ENCODE measurements at regions not wholly inside any gene's neighbourhood (a gene's known extent, or its start where the extent isn't known, plus 50 kb on each side); places are given as distances from the start of the nearest gene placed in this dataset.

GRCh38 chr6:101086473-101086872 is 205.3 kb upstream of the ASCC3 start:
- H3K9ac ChIP-seq (ENCODE audit: low read length), result no peak overlapping the region
- H3K9me2 ChIP-seq (ENCODE audit: insufficient read depth), result no peaks in the 10 kb centered on the region
- no peak overlapping the region for H2AFZ ChIP-seq (ENCODE audit: low read depth, low read length, poor library complexity, severe bottlenecking)
- H3K4me2 ChIP-seq (ENCODE audit: low read length), result no peak overlapping the region
- DNase-seq (ENCODE audit: low read depth, low spot score) (no peak), ATAC-seq (no peak)
- no peaks in the 10 kb centered on the region for H3K27me3 ChIP-seq (ENCODE audit: insufficient read depth, low read length)
- ChIA-PET RAD21 (ENCODE audit: low non-redundant PET in 1 of 2, low total read pairs in 2 of 2, uncharacterized antibody in 2 of 2, unreplicated experiment in 2 of 2) (no interaction called here), POLR2A (no interaction called here), CTCF (no interaction called here)
- TF ChIP-seq ZFX (IDR thresholded peaks at IDR 0.05), result no peak
- no peak for TF ChIP-seq REST (IDR thresholded peaks at IDR 0.05; ENCODE audit: low read depth)
- TF ChIP-seq JUND (IDR thresholded peaks at IDR 0.05), result no peak
- no peak for TF ChIP-seq ATF3 (IDR thresholded peaks at IDR 0.05)
- TF ChIP-seq FOSL1 (IDR thresholded peaks at IDR 0.05; ENCODE audit: low read depth), result no peak
- no peak for TF ChIP-seq ELF1 (IDR thresholded peaks at IDR 0.05; ENCODE audit: borderline replicate concordance, low read depth)
- no peak for TF ChIP-seq ZNF274 (IDR thresholded peaks at IDR 0.05; ENCODE audit: low read depth, low read length)
- TF ChIP-seq YY1 (IDR thresholded peaks at IDR 0.05; ENCODE audit: extremely low read depth, insufficient replicate concordance, low read depth, low read length), result no peak
- no peak for TF ChIP-seq EZH2 (IDR thresholded peaks at IDR 0.05)
- no peak for TF ChIP-seq POLR2A (IDR thresholded peaks at IDR 0.05; ENCODE audit: borderline replicate concordance, extremely low read depth, insufficient read depth, insufficient read length)
- TF ChIP-seq EGR1 (IDR thresholded peaks at IDR 0.05; ENCODE audit: low read depth), result no peak
- no peak for TF ChIP-seq MAX (IDR thresholded peaks at IDR 0.05)
- TF ChIP-seq CTCF (IDR thresholded peaks at IDR 0.05 in 2 of 3, conservative IDR thresholded peaks at IDR 0.05 in 1 of 3; ENCODE audit: borderline replicate concordance in 1 of 3, insufficient read depth in 1 of 3, low read depth in 2 of 3, low read length in 2 of 3), result no peak
- TF ChIP-seq TCF7L2 (IDR thresholded peaks at IDR 0.05; ENCODE audit: borderline replicate concordance, extremely low read depth, insufficient read depth, insufficient read length), result no peak
- no peak for TF ChIP-seq SRF (IDR thresholded peaks at IDR 0.05; ENCODE audit: low read depth)
- TF ChIP-seq CEBPB (IDR thresholded peaks at IDR 0.05; ENCODE audit: low read depth), result no peak
- no peak for TF ChIP-seq SIN3A (IDR thresholded peaks at IDR 0.05; ENCODE audit: low read depth)
- no peak for TF ChIP-seq RAD21 (IDR thresholded peaks at IDR 0.05; ENCODE audit: low read depth)
- no peak for TF ChIP-seq EZH2phosphoT487 (IDR thresholded peaks at IDR 0.05; ENCODE audit: borderline replicate concordance)
- H3K9me3 ChIP-seq (ENCODE audit: control insufficient read depth in 1 of 2, insufficient read depth in 1 of 2, low read depth in 1 of 2, low read length in 2 of 2), result no peaks in the 10 kb centered on the region
- peaks cover 0 to 11% of the 10 kb centered on the region in 2 experiments; a peak in 3 of 4 replicates for H3K4me1 ChIP-seq (ENCODE audit: control insufficient read depth in 1 of 2, insufficient read depth in 2 of 2, low read length in 2 of 2)
- H3K4me3 ChIP-seq (replicated peaks in 1 of 2; ENCODE audit: low read depth in 1 of 2, low read length in 2 of 2), result no peak overlapping the region
- no peaks in the 10 kb centered on the region for H4K20me1 ChIP-seq (ENCODE audit: insufficient read depth)
- H3K79me2 ChIP-seq (ENCODE audit: insufficient read depth, low read length), result no peaks in the 10 kb centered on the region
- intact Hi-C loops (cut with micrococcal nuclease), result no loop called here
- BruUV-seq (replicated peaks), result no TSS peak
- no peaks in the 10 kb centered on the region for H3K36me3 ChIP-seq (ENCODE audit: control insufficient read depth in 1 of 2, insufficient read depth in 2 of 2, low read length in 2 of 2)
- no peak overlapping the region for H3K27ac ChIP-seq (ENCODE audit: low read depth, low read length)

All from HCT116 (cell line).